ENCODE measurements at regions not wholly inside any gene's neighbourhood (a gene's known extent, or its start where the extent isn't known, plus 50 kb on each side); places are given as distances from the start of the nearest gene placed in this dataset.

- no peak for TF ChIP-seq POLR2A (IDR thresholded peaks at IDR 0.05)
- no peak for TF ChIP-seq CTCF (IDR thresholded peaks at IDR 0.05)
Measured at GRCh38 chr16:13629704-13630103, 290.2 kb upstream of the ERCC4 start.
